ENCODE measurements at regions not wholly inside any gene's neighbourhood (a gene's known extent, or its start where the extent isn't known, plus 50 kb on each side); places are given as distances from the start of the nearest gene placed in this dataset.

DNA sequence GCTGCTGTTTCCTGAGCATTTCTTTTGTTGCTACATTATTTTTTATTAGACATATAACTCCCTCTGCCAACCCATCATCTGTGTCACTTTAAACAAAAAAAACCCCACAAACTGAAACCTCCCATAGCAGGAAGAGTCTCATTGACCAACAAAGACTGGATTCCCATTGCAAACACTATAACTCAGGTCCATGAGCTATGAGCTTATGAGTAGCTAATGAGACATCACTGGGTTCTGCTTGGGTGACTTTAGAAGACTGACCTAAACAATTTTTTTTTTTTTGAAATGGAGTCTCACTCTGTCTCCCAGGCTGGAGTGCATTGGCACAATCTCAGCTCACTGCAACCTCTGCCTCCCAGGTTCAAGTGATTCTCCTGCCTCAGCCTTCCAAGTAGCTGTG lies 212.8 kb downstream of the LTN1 start:
- no peaks in the 10 kb centered on the region for H4K20me1 ChIP-seq (ENCODE audit: insufficient read depth, low read length)
- FAIRE-seq: no peak
- Mint-ChIP-seq H3K36me3 (ENCODE audit: low read depth, unreplicated experiment) (no peaks in the 10 kb centered on the region), H3K4me3 (ENCODE audit: unreplicated experiment) (no peak overlapping the region), H3K4me1 (ENCODE audit: low read depth, unreplicated experiment) (peaks cover 17% of the 10 kb centered on the region), H3K27ac (ENCODE audit: unreplicated experiment) (no peak overlapping the region), H3K27me3 (ENCODE audit: low read depth, unreplicated experiment) (no peaks in the 10 kb centered on the region), H3K9me3 (ENCODE audit: unreplicated experiment) (peaks cover under 1% of the 10 kb centered on the region)
- no peaks in the 10 kb centered on the region for H3K9me3 ChIP-seq (ENCODE audit: insufficient read depth, low read depth, low read length)
- no peak overlapping the region for H3K4me2 ChIP-seq (ENCODE audit: low read length)
- DNase-seq (ENCODE audit: low read depth): no peak
- no peaks in the 10 kb centered on the region for H3K36me3 ChIP-seq (ENCODE audit: insufficient read depth, low read length)
- no peaks in the 10 kb centered on the region for H3K4me1 ChIP-seq (ENCODE audit: insufficient read depth, low read length)
- no peak overlapping the region for H2AFZ ChIP-seq (ENCODE audit: low read depth, low read length)
- H3K79me2 ChIP-seq (ENCODE audit: insufficient read depth, low read length): no peaks in the 10 kb centered on the region
- H3K27ac ChIP-seq (ENCODE audit: low read depth, low read length): no peak overlapping the region
- H3K9ac ChIP-seq (ENCODE audit: low read length): no peak overlapping the region
- no peak for TF ChIP-seq EZH2 (IDR thresholded peaks at IDR 0.05; ENCODE audit: insufficient read depth, low read length)
- TF ChIP-seq, protein P1, sequence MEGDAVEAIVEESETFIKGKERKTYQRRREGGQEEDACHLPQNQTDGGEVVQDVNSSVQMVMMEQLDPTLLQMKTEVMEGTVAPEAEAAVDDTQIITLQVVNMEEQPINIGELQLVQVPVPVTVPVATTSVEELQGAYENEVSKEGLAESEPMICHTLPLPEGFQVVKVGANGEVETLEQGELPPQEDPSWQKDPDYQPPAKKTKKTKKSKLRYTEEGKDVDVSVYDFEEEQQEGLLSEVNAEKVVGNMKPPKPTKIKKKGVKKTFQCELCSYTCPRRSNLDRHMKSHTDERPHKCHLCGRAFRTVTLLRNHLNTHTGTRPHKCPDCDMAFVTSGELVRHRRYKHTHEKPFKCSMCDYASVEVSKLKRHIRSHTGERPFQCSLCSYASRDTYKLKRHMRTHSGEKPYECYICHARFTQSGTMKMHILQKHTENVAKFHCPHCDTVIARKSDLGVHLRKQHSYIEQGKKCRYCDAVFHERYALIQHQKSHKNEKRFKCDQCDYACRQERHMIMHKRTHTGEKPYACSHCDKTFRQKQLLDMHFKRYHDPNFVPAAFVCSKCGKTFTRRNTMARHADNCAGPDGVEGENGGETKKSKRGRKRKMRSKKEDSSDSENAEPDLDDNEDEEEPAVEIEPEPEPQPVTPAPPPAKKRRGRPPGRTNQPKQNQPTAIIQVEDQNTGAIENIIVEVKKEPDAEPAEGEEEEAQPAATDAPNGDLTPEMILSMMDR (IDR thresholded peaks at IDR 0.05; ENCODE audit: insufficient read depth, low read depth, low read length): no peak
- no peak overlapping the region for H3K4me3 ChIP-seq (ENCODE audit: insufficient read depth, low read depth, low read length)
- no peaks in the 10 kb centered on the region for H3K27me3 ChIP-seq (ENCODE audit: insufficient read depth, low read length)

DNA sequence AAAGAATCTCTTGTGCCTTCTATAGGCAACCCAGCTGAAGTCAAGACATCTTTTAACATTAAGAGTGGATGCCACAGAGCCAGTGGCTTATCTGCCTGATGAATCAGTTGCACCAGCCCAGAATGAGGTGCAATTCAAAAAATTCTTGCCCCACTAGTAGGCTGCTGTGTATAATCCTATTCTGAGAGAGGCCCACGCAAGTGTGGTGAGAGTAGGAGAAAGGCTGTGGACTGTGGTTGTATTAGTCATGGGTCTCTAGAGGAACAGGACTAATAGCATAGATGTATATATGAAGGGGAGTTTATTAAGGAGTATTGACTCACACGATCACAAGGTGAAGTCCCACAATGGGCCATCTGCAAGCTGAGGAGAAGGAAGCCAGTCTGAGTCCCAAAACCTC lies 216.4 kb downstream of the LTN1 start:
- Histone ChIP-seq H3K4me2 (ENCODE audit: low read length) (peak overlapping the region; percentile 6), H3K9me3 (ENCODE audit: insufficient read depth, low read depth, low read length) (no peaks in the 10 kb centered on the region), H4K20me1 (ENCODE audit: insufficient read depth, low read length) (no peaks in the 10 kb centered on the region), H3K79me2 (ENCODE audit: insufficient read depth, low read length) (no peaks in the 10 kb centered on the region), H3K4me1 (ENCODE audit: insufficient read depth, low read length) (peaks cover 8% of the 10 kb centered on the region), H3K27me3 (ENCODE audit: insufficient read depth, low read length) (no peaks in the 10 kb centered on the region), H3K27ac (ENCODE audit: low read depth, low read length) (no peak overlapping the region), H3K4me3 (ENCODE audit: insufficient read depth, low read depth, low read length) (no peak overlapping the region), H3K9ac (ENCODE audit: low read length) (no peak overlapping the region), H2AFZ (ENCODE audit: low read depth, low read length) (no peak overlapping the region), H3K36me3 (ENCODE audit: insufficient read depth, low read length) (no peaks in the 10 kb centered on the region)
- no peaks in the 10 kb centered on the region for H3K36me3 Mint-ChIP-seq (ENCODE audit: low read depth, unreplicated experiment)
- no peak overlapping the region for H3K27ac Mint-ChIP-seq (ENCODE audit: unreplicated experiment)
- TF ChIP-seq, protein P1 (IDR thresholded peaks at IDR 0.05; ENCODE audit: insufficient read depth, low read depth, low read length): no peak
- TF ChIP-seq EZH2 (IDR thresholded peaks at IDR 0.05; ENCODE audit: insufficient read depth, low read length): no peak
- no peak for FAIRE-seq
- H3K9me3 Mint-ChIP-seq (ENCODE audit: unreplicated experiment): no peaks in the 10 kb centered on the region
- no peaks in the 10 kb centered on the region for H3K27me3 Mint-ChIP-seq (ENCODE audit: low read depth, unreplicated experiment)
- peaks cover 24% of the 10 kb centered on the region for H3K4me1 Mint-ChIP-seq (ENCODE audit: low read depth, unreplicated experiment)
- peak; percentile 81 for DNase-seq (ENCODE audit: low read depth)
- H3K4me3 Mint-ChIP-seq (ENCODE audit: unreplicated experiment): no peak overlapping the region

DNA sequence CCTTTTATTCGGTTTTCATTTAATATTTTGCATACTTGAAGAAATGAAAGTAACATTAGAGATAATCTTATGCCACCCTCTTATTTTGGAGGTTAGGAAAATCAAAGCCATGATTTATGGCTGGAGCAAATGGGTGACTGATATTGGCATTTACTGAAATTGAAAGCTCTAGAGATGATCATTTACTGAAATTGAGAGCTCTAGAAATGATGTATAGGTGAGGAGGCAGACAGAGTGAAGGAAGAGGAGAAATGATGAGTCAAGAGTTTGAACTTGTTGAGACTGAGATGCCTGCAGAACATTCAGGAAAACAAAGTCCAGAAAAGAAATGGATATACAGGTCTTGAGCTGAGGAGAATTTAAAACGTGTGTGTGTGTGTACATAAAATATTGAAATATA lies 217.6 kb downstream of the LTN1 start:
- Histone ChIP-seq H3K9me3 (ENCODE audit: insufficient read depth, low read depth, low read length) (no peaks in the 10 kb centered on the region), H3K36me3 (ENCODE audit: insufficient read depth, low read length) (no peaks in the 10 kb centered on the region), H3K79me2 (ENCODE audit: insufficient read depth, low read length) (no peaks in the 10 kb centered on the region), H3K9ac (ENCODE audit: low read length) (no peak overlapping the region), H3K27me3 (ENCODE audit: insufficient read depth, low read length) (no peaks in the 10 kb centered on the region), H3K27ac (ENCODE audit: low read depth, low read length) (no peak overlapping the region), H2AFZ (ENCODE audit: low read depth, low read length) (no peak overlapping the region), H3K4me3 (ENCODE audit: insufficient read depth, low read depth, low read length) (no peak overlapping the region), H3K4me1 (ENCODE audit: insufficient read depth, low read length) (peaks cover 10% of the 10 kb centered on the region), H4K20me1 (ENCODE audit: insufficient read depth, low read length) (no peaks in the 10 kb centered on the region), H3K4me2 (ENCODE audit: low read length) (no peak overlapping the region)
- no peak for TF ChIP-seq EZH2 (IDR thresholded peaks at IDR 0.05; ENCODE audit: insufficient read depth, low read length)
- Mint-ChIP-seq H3K4me3 (ENCODE audit: unreplicated experiment) (no peak overlapping the region), H3K4me1 (ENCODE audit: low read depth, unreplicated experiment) (peaks cover 36% of the 10 kb centered on the region), H3K27me3 (ENCODE audit: low read depth, unreplicated experiment) (no peaks in the 10 kb centered on the region), H3K27ac (ENCODE audit: unreplicated experiment) (no peak overlapping the region), H3K36me3 (ENCODE audit: low read depth, unreplicated experiment) (peaks cover 2% of the 10 kb centered on the region), H3K9me3 (ENCODE audit: unreplicated experiment) (no peaks in the 10 kb centered on the region)
- FAIRE-seq (no peak), DNase-seq (ENCODE audit: low read depth) (no peak)
